HG03064 (cell line): ENCODE measurements at regions not wholly inside any gene's neighbourhood (a gene's known extent, or its start where the extent isn't known, plus 50 kb on each side); places are given as distances from the start of the nearest gene placed in this dataset.

Experiments
- ATAC-seq: cut with Tn5 transposase; IDR thresholded peaks from one replicate; pipeline ENCODE4 v1.9.1; 2021; ENCODE audit warnings: low read depth; ENCODE audit not compliant: unreplicated experiment

- ATAC-seq = no peak
Observed at GRCh38 chr4:117425636-117426035, 340.3 kb upstream of the TRAM1L1 start.

- no peak for ATAC-seq
Observed at GRCh38 chr4:117428536-117428935, 343.2 kb upstream of the TRAM1L1 start.

GRCh38 chr4:117429061-117429460, 343.7 kb upstream of the TRAM1L1 start:
- no peak for ATAC-seq

DNA sequence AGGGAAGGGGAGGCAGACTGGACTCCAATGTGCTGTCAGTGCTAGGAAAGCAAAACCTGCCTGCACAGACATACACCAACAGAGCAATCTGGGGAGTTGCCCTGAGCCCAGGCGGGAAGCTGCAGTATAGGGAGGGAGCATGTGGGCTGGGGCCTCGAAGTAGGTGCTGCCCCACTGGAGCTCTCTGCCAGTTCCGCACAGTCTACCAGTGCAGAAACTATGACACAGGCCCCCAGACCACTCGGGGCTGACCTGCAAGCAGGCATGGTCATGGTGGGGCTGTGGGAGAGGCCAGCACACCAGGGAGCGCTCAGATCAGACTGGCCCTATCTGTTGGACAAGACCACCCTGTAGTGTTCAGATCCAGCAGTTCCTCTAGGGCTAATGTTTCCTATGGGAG, 344.1 kb upstream of the TRAM1L1 start:
- ATAC-seq = no peak

DNA sequence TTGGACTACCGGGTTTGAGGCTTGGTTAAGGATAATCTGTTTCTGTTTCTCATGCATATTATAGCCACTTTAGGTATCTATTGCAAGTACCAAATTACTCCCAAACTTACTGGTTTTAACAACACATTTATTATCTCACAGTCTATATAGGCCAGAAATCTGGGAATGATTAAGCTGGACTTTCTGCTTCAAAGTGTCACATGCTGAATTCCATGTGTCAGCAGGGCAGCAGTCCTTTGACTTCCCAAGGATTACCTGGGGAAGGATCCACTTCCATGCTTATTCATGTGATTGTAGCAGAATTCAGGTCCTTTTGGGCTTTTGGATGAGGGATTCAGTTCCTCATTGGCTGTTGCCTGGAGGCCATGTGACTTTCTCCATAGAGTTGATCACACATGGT, 349.0 kb upstream of the TRAM1L1 start:
- ATAC-seq = no peak

GRCh38 chr4:117447925-117448324, 362.5 kb upstream of the TRAM1L1 start:
- no peak for ATAC-seq

DNA sequence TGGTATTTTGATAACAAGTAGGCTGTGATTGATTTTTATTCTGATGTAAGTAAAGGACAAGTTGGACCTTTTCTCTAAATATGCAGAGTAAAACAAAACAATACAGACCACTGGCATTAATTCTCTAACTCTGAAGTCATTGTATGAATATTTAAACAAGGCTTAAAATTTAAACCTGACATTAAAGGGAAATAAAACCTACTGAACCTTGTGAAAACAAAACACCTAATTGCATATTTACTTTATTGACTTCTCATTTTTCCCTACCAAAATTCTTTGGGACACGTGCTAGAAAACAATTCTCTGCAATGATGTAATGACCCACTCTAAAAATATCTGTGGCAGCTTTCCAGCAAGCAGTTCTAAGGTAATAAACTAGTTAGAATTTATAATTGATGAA, 369.7 kb upstream of the TRAM1L1 start:
- ATAC-seq = no peak

DNA sequence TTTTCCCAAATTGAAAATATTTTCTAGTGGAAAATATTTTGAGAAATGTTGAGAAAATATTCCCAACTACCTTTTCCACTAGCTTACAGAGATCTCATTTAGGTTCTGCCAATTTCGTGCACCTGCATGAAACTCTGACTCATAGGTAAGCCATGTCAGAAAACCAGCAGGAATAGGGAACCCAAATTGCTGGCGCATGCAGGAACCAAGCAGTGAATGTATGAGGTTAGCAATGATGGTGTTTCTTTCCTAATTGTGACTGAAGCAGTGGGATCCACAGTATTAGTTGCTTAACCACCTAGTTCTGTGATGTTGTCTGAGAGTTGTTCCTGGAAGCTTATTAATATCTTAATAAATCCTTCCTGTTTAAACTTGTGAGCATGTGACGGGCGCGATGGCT, 381.0 kb upstream of the TRAM1L1 start:
- ATAC-seq = no peak

DNA sequence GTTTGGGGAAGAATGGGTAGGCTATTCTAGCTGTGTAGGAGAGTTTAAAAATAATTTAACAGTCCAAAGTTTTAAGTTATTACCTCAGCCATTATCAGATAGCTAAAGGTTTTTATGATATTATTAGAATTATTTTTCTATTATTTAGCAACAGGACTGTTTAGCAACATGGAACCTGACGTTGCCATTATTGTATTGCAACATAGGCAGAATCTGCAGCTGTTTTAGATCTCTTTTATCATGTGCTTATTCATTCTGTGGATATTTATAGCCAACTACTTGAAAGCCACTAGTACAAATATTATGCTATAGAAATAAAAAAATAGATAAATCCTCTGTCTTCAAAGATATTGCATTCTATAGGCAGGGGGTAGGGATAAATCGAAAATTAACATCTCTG, 382.0 kb upstream of the TRAM1L1 start:
- no peak for ATAC-seq

DNA sequence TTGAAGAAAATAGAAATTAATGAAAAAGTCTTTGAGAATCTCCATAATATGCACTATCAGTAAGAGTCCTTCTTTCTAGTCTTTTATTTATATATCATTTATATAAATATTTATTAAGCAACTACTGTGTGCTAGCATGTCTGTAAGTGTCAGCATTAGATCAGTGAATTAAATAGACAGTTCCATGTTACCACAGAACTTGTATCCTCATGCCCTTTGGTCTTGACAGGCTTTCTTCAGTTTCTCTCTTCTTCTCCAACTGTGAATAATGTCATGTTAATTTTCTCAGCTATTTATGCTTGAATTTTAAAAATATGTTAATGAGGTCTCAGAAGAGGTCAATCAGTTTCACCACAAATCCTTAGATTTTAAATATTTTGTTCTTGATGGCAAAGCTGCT, 389.6 kb upstream of the TRAM1L1 start:
- no peak for ATAC-seq

DNA sequence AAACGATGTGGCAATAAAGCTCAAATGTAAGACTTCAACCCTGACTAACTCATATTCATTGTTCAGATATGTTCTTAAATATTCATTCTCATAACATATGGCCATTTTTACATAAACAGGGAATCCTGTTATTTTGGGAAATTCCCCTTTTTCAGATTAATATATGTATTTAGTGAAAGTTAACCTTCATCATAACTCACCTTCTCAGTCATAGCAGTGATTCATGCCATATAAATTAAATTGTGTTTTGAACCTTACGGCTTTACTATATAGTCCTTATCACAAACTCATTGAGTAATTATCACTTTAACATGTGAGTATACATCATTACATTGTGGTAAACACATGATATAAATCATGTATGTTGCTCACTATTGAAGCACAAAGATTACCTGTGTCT, 392.5 kb upstream of the TRAM1L1 start:
- no peak for ATAC-seq

DNA sequence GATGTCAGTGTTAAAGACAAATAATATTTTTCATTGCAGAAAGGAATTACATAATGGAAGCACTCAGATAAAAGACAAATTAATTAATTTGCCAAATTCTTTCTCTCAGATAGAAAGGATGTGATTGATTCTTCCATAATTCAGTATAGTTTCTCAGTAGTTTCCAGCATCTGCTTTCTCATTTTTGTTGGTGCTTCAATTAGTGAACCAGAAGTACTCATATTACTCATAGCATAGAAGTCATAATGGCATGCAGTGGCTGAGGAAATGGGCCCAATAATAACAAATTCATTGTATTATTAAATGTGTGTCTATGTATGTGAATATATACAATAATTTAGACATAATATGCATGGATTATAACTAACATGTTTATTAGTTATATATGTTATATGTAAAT, 393.3 kb upstream of the TRAM1L1 start:
- ATAC-seq = no peak

GRCh38 chr4:117479673-117480072, 394.3 kb upstream of the TRAM1L1 start:
- ATAC-seq = no peak

DNA sequence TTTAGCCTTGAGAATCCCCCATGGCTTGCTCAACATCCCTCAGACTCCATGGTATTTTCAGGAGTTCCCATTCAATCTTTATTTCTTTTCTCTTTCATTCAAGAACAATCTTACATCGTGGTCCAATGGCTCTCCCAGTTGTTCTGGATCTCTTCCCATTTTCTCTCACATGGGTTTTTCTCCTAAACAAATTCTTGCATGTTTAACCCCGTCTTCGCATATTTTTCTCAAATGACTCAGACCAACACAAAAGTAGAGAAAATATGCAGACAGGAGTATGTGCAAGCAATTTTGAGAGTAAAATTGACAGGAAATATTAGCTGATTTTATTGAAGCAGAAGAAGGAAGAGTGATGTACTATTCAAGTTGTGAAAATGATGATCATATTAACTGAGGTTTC, 396.4 kb upstream of the TRAM1L1 start:
- no peak for ATAC-seq

GRCh38 chr4:117488692-117489091, 403.3 kb upstream of the TRAM1L1 start:
- no peak for ATAC-seq

DNA sequence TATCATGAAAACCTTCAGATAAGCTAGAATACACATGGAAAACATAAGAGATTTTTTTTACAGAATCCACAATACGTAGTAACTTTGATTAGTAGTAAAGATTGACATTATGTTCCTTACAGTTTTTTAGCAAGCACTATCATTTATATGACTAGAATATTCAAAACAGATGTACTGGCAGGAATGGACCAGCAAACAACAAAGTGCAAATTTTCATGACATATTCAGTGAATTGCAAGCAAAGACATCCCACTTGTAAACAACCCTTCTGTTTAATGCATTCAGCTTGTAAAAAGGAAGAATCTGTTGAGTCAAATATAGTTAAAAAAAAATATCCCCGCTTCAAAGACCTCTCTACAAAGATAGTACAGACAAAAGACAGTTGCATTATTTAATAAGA, 403.7 kb upstream of the TRAM1L1 start:
- ATAC-seq = no peak

GRCh38 chr4:117491516-117491915, 406.1 kb upstream of the TRAM1L1 start:
- ATAC-seq = no peak

GRCh38 chr4:117495802-117496201, 410.4 kb upstream of the TRAM1L1 start:
- ATAC-seq = no peak

DNA sequence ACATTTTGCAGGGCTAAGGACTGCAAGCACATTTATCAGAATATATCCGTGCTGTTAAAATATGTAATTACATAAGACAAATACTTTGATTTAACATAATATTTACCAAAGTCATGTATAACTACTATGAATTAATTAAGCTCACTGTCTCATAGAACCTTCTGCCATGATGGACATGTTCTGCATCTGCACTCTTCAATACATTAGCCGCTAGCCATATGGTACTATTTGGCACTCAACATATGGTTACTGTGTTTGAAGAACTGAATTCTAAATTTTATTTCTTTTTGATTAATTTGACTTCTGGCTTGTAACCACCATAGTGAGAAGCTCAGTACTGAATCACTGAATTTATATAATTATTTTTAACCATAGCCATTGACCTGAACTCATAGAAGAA, 427.0 kb upstream of the TRAM1L1 start:
- ATAC-seq = no peak

DNA sequence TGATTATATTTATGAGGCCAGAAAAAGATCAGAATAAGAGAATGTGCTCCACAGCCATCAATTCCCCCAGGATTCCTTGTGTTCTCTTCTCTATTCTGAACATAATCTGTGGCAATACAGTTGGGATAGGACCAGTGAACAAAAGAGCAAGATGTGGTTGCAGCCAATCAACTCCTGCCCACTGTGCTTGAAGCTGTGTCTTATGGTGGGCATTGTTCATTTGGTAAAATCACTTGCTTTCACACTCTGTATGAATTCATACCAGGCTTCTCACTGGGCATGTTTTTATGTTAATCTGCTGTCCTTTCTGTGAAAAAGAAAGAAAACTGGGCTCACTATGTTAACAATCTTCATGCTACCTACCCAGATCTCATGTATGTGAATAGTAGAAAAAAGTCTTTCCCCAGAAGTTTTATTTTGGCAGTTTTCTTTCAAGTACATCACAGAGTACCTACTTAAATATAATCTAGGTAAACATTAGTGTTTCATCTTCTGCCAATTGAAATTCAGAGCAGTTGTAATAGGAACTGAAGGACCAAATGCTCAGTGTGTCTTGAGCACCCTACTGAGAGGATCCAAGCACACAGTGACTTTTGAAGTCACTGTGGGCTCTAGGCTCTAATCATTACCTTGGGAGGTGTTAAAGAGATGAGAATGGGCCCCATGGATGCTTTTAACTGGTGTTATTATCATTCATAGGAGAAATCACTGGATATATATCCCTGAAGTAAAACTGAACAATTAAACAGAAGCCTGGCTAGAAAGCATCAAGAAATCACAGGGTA, 429.2 kb upstream of the TRAM1L1 start:
- ATAC-seq = no peak

GRCh38 chr4:117515921-117516320, 430.5 kb upstream of the TRAM1L1 start:
- ATAC-seq = no peak

DNA sequence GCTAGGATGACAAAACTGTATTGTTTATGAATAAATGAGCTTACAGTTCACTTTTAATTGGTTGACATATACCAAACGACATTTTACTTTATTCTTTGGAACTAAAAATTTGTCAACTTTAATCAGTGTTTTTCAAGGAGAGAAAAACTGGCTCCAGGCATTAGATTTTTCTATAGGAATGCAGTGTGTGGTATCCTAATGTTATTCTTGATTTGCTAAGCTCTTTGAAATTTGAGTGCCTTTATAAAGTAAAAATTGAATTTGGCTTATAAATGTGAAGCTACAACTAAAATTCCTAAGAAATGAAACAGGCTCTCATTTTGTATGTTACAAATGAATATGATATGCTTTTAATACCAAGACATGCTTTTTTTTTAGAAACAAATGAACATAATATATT, 442.2 kb upstream of the TRAM1L1 start:
- no peak for ATAC-seq

- ATAC-seq = no peak
Observed at GRCh38 chr4:117529401-117529800, 444.0 kb upstream of the TRAM1L1 start.
